HG02981 (cell line): ENCODE measurements at regions not wholly inside any gene's neighbourhood (a gene's known extent, or its start where the extent isn't known, plus 50 kb on each side); places are given as distances from the start of the nearest gene placed in this dataset.

ENCODE experiments used
- ATAC-seq: cut with Tn5 transposase; IDR thresholded peaks from one replicate; pipeline ENCODE4 v1.9.1; 2021; ENCODE audit warnings: mild to moderate bottlenecking, moderate library complexity; ENCODE audit not compliant: unreplicated experiment

DNA sequence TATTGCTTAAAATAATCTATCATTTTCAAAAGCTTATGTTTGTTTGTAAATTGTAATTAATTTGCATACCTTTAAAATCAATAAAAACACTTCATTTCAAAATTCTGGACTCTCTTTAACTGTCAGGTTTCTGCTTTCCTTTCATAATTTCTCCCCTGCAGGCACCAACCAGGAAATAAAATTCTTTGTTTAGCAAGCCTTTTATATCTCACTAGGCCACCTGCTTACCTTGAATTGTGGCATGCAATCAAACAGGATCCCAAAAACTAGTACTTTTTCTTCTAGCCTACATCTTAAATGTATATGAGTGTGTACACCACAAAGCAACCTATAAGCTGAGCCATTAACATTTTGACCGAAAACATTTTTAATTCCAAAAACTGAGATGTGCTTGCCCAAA lies 233.1 kb downstream of the NR4A2 start:
- no peak for ATAC-seq

- ATAC-seq: no peak
Measured at GRCh38 chr2:156098506-156098905, 234.0 kb downstream of the NR4A2 start.

- no peak for ATAC-seq
Measured at GRCh38 chr2:156088587-156088986, 243.9 kb downstream of the NR4A2 start.

DNA sequence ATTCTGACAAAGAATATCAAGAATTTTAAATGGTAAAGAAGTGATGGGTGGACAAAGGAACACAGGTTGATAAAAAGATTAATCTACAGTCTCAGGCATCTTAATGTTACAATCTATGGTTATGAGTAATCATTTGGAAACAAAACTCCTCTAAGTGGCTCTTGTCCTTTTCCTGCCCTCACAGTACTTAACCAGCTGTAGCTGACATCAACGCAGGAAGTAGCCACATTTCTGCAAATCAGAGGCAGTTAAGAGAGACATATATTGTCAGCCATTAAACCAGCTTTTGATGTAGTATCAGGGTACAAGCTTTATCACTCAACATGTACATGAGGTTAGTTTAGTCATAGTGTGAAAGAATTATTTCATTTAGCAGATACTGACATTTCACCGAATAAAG lies 244.6 kb downstream of the NR4A2 start:
- no peak for ATAC-seq

DNA sequence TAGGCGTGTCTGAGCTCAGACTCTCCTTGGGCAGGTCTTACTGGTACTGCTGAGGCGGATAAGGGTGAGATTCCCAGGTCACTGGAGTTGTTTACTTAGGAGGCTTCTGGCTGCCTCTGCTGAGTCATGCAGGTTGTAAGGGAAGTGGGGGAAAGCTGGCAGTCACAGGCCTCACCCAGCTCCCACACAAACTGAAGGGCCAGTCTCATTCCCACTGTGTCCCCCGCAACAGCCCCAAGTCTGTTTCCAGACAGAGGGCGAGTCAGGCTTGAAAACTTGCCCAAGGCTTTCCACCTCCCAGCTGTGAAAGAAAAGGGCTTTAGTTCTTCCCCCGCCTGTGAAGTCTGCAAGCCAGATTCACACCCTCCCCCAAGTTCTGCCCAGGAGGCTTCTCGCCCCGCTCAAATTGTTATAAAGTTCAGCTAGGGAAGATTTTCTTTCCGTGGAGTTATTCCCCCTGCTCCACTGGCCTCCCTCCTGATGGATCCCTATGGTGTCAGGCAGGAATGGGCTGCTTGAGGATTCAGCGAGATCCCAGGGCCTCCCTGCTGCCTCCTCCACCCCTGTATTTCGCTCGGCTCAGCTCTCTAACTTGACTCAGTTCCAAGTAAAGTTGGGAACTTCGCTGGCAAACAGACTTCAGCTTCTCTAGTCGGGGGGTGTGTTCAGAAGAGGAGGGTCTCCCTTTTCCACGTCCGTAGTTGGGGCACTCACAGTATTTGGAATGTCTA lies 248.6 kb downstream of the NR4A2 start:
- no peak for ATAC-seq

GRCh38 chr2:156079845-156080244 lies 252.7 kb downstream of the NR4A2 start:
- no peak for ATAC-seq

DNA sequence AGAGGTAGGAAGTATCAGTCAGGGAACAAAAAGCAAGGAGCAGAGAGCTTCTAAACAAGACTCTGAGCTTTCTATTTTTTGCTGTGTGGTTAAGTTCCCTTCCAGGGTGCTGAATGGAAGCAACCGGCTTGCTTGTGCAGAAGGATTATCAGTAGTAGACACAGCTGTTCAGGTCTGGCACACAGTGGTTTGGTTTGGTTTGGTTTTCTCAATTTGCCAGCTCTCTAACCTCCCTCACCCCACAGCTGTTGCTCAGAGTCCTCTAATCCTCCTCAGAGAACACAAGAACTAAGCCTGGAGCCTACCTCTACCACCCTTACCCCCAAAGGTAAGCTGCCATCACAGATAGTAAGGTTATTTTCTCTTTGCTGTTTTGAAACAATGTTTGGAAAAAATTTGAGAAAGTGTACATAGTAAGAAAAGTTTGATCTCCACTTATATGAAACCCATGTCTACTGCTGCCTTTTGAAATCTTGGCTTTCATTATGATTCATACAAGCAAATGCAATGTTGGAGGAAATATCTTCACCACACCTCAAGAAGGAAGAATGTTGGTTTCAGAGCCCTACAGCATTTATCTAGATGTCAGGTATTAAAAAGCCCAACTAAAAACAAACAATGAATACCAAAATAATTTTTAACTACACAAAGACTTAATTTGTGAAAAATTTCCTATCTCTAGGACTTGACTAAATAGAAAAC lies 255.3 kb downstream of the NR4A2 start:
- no peak for ATAC-seq

GRCh38 chr2:156065912-156066311 lies 266.6 kb downstream of the NR4A2 start:
- ATAC-seq: no peak

GRCh38 chr2:156064540-156064939 lies 268.0 kb downstream of the NR4A2 start:
- ATAC-seq: no peak

GRCh38 chr2:156057647-156058046 lies 274.9 kb downstream of the NR4A2 start:
- no peak for ATAC-seq

- ATAC-seq: no peak
Measured at GRCh38 chr2:156054983-156055382, 277.5 kb downstream of the NR4A2 start.

DNA sequence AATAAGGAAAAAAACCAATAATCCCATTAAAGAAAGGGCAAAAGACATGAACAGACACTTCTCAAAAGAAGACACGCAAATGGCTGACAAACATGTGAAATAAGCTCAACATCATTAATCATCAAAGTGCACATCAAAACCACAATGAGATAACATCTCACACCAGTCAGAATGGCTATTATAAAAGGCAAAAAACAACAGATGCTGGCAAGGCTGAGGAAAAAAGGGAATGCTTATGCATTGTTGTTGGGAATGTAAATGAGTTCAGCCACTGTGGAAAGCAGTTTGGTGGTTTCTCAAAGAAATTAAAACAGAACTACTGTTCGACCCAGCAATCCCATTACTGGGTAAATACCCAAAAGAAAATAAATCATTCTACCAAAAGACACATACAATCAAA lies 285.6 kb downstream of the NR4A2 start:
- no peak for ATAC-seq

DNA sequence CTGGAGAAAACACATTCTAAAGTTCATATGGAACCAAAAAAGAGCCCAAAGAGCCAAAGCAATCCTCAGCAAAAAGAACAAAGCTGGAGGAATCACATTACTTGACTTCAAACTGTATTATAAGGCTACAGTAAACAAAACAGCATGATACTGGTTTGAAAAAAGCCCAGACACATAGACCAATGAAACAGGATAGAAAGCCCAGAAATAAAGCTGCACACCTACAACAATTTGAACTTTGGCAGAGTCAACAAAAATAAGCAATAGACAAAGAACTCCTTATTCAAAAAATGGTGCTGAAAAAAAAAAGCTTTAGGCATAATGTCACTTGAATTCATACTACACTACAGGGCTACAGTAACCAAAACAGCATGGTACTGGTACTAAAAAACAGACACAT lies 289.6 kb downstream of the NR4A2 start:
- ATAC-seq: no peak

GRCh38 chr2:156038021-156038420 lies 294.5 kb downstream of the NR4A2 start:
- no peak for ATAC-seq

- no peak for ATAC-seq
Measured at GRCh38 chr2:156037482-156037881, 295.0 kb downstream of the NR4A2 start.

DNA sequence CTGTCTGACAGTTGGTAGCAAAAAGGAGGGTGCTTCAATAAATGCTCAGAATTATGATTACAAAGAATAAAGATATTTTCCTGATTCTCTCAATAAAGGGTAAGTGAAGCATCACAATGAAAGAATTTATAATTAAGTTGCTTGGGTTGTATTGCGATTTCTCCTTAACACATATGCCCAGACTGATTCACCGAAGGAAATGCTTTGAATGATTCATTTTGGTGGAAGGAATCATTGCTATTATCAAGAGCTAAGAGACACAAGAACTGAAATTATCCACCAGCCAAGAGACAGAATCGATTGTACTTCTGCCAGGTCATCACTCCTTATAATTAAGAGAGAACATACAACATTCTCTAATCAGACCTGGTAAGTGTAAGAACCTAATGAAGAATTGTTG lies 301.4 kb downstream of the NR4A2 start:
- ATAC-seq: no peak

GRCh38 chr2:156023229-156023869 lies 309.2 kb downstream of the NR4A2 start:
- ATAC-seq: no peak

GRCh38 chr2:156021146-156022040 lies 311.1 kb downstream of the NR4A2 start:
- ATAC-seq: no peak

- ATAC-seq: no peak
Measured at GRCh38 chr2:156019341-156019740, 313.2 kb downstream of the NR4A2 start.

- ATAC-seq: no peak
Measured at GRCh38 chr2:156017341-156017885, 315.1 kb downstream of the NR4A2 start.

GRCh38 chr2:156009293-156009692 lies 323.2 kb downstream of the NR4A2 start:
- no peak for ATAC-seq
